Peyer's patch (tissue), 4 donors: ENCODE measurements at regions not wholly inside any gene's neighbourhood (a gene's known extent, or its start where the extent isn't known, plus 50 kb on each side); places are given as distances from the start of the nearest gene placed in this dataset.

Experiments used
- CTCF ChIP-seq, 6 experiments: fragments of 450-650 bp in 4 of 6; fragments of 200-600 bp in 2 of 6; sonication (generic) in 1 of 6; IDR thresholded peaks; one replicate each; pipeline ENCODE4 v1.5.1; 2017 to 2019; ENCODE audit warnings: antibody characterized with exemption in 6 of 6, mild to moderate bottlenecking in 3 of 6, moderate library complexity in 1 of 6
- POLR2A ChIP-seq, 2 donors: fragments of 450-650 bp; IDR thresholded peaks; one replicate each; pipeline ENCODE4 v1.5.1; 2017; ENCODE audit warnings: antibody characterized with exemption in 2 of 2, mild to moderate bottlenecking in 2 of 2, moderate library complexity in 2 of 2

DNA sequence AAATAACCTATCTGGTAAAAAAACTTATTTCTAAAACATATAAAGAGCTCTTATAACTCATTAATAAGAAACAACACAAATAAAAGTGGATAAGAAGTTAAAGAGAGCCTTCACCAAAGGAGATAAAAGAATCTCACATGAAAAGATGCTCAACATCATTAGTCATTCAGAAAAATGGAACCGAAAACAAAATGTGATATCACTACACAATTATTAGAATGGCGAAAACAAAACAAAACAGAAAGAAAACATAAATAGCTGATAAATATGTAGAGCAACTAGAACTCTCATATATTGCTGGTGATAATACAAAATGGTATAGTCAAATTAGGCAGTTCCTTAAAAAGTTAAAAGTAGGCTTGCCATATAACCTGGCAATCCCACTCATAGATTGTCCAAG lies 1109.3 kb downstream of the PLA2G4A start:
- TF ChIP-seq CTCF (IDR thresholded peaks at IDR 0.05) (no peak), POLR2A (IDR thresholded peaks at IDR 0.05) (no peak)
